ENCODE measurements at regions not wholly inside any gene's neighbourhood (a gene's known extent, or its start where the extent isn't known, plus 50 kb on each side); places are given as distances from the start of the nearest gene placed in this dataset.

DNA sequence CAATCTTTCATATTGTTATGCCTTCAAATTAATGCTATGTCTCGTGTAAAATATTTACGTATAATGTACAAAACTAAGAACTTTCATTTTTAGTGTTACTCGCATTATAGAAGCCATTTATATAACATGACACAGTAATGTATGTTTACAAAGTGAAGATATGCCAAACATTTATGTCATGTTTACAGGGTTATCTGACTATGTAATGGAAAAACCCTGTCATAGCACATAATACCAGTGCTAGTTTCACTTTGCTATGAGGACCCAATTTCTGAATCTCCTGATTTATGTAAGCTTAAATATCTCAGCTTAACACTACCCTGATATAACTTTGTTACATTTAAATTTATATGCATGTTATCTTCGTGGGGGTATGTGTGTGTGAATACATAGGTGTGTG is 233.1 kb downstream of the FAT4 start:
- H3K4me1 ChIP-seq: no peaks in the 10 kb centered on the region
- no peaks in the 10 kb centered on the region for H3K9me3 ChIP-seq
- ATAC-seq: no peak
- TF ChIP-seq, protein P1, sequence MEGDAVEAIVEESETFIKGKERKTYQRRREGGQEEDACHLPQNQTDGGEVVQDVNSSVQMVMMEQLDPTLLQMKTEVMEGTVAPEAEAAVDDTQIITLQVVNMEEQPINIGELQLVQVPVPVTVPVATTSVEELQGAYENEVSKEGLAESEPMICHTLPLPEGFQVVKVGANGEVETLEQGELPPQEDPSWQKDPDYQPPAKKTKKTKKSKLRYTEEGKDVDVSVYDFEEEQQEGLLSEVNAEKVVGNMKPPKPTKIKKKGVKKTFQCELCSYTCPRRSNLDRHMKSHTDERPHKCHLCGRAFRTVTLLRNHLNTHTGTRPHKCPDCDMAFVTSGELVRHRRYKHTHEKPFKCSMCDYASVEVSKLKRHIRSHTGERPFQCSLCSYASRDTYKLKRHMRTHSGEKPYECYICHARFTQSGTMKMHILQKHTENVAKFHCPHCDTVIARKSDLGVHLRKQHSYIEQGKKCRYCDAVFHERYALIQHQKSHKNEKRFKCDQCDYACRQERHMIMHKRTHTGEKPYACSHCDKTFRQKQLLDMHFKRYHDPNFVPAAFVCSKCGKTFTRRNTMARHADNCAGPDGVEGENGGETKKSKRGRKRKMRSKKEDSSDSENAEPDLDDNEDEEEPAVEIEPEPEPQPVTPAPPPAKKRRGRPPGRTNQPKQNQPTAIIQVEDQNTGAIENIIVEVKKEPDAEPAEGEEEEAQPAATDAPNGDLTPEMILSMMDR (IDR thresholded peaks at IDR 0.05): no peak
- TF ChIP-seq POLR2AphosphoS5 (IDR thresholded peaks at IDR 0.05) (no peak), POLR2A (IDR thresholded peaks at IDR 0.05) (no peak), EP300 (IDR thresholded peaks at IDR 0.05) (no peak)
- no peak overlapping the region for H3K27ac ChIP-seq
- no peak overlapping the region for H3K4me3 ChIP-seq
- H3K36me3 ChIP-seq: no peaks in the 10 kb centered on the region
- no peaks in the 10 kb centered on the region for H3K27me3 ChIP-seq
- WGBS, 2 donors (ENCODE audit: low coverage in 1 of 2): 58 to 68% methylated on average over 4 of the region's 4 CpGs

DNA sequence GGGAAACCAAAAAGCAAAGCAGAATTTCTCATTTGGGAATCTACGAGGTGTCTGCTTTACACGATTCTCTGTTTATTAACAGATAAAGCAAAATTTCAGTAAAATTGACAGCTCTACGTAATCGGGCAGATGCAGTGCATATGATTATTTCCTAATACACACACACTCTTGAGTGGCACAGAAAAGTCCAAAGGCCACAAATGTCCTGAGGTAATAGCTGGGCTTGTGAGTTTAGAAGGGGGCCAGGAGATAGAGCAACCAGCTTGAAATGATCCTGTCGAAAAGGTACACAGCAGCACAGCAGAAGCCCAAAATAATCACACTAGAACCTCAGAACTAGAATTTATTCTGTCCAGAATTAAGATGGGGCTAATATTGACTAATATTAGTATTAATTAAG is 236.0 kb downstream of the FAT4 start:
- no peak overlapping the region for H3K4me3 ChIP-seq
- no peaks in the 10 kb centered on the region for H3K36me3 ChIP-seq
- H3K4me1 ChIP-seq: no peaks in the 10 kb centered on the region
- ATAC-seq: no peak
- no peak overlapping the region for H3K27ac ChIP-seq
- TF ChIP-seq, protein P1 (IDR thresholded peaks at IDR 0.05): no peak
- TF ChIP-seq POLR2A (IDR thresholded peaks at IDR 0.05) (no peak), EP300 (IDR thresholded peaks at IDR 0.05) (no peak), POLR2AphosphoS5 (IDR thresholded peaks at IDR 0.05) (no peak)
- H3K27me3 ChIP-seq: no peaks in the 10 kb centered on the region
- H3K9me3 ChIP-seq: no peaks in the 10 kb centered on the region
- 60 to 72% methylated on average over 5 of the region's 5 CpGs for WGBS, 2 donors (ENCODE audit: low coverage in 1 of 2)

DNA sequence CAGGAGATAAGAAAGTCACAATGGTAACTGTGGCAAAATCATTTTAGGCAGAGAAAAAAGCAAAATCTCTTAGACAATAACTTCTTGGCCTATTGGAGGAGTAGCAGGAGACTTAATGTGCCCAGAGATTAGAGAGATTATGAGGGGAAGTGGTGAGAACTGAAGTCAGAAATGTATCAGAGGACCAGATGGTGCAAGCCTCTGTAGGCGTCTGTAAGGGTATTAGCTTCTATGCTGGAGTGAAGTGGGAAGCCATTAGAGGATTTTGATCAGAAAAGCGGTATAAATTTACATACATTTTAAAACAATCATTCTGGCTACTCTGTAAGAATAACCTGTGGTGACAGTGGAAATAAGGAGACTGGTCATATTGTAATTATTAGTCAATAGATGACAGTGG is 236.7 kb downstream of the FAT4 start:
- TF ChIP-seq POLR2A (IDR thresholded peaks at IDR 0.05): no peak
- TF ChIP-seq EP300 (IDR thresholded peaks at IDR 0.05): no peak
- no peak for TF ChIP-seq POLR2AphosphoS5 (IDR thresholded peaks at IDR 0.05)
- TF ChIP-seq, protein P1 (IDR thresholded peaks at IDR 0.05): no peak
- Histone ChIP-seq H3K4me3 (no peak overlapping the region), H3K27me3 (no peaks in the 10 kb centered on the region), H3K27ac (no peak overlapping the region), H3K9me3 (no peaks in the 10 kb centered on the region), H3K4me1 (no peaks in the 10 kb centered on the region), H3K36me3 (no peaks in the 10 kb centered on the region)
- 94 to 97% methylated on average over 2 of the region's 2 CpGs for WGBS, 2 donors (ENCODE audit: low coverage in 1 of 2)
- no peak for ATAC-seq

DNA sequence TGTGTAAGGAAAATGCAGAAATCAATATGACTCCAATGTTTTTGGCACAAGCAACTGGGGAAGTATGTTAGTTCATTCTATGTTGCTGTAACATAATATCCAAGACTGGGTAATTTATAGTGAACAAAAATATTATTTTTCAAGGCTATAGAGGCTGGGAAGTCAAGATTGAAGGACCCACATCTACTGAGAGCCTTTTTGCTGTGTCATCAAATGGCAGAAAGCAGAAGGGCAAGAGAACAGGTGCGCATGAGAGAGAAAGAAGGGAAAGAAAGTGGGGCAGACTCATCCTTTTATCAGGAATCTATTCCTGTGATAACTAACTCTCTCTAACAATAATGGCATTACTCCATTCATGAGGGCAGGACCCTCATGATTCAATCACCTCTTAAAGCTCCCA is 237.2 kb downstream of the FAT4 start:
- H3K4me1 ChIP-seq: no peaks in the 10 kb centered on the region
- H3K27ac ChIP-seq: no peak overlapping the region
- no peak for TF ChIP-seq POLR2A (IDR thresholded peaks at IDR 0.05)
- no peak for TF ChIP-seq POLR2AphosphoS5 (IDR thresholded peaks at IDR 0.05)
- no peak for TF ChIP-seq EP300 (IDR thresholded peaks at IDR 0.05)
- TF ChIP-seq, protein P1 (IDR thresholded peaks at IDR 0.05): no peak
- ATAC-seq: no peak
- WGBS, 2 donors (ENCODE audit: low coverage in 1 of 2): 89 to 92% methylated on average over 1 of the region's 1 CpG
- no peak overlapping the region for H3K4me3 ChIP-seq
- no peaks in the 10 kb centered on the region for H3K36me3 ChIP-seq
- H3K9me3 ChIP-seq: no peaks in the 10 kb centered on the region
- H3K27me3 ChIP-seq: no peaks in the 10 kb centered on the region

DNA sequence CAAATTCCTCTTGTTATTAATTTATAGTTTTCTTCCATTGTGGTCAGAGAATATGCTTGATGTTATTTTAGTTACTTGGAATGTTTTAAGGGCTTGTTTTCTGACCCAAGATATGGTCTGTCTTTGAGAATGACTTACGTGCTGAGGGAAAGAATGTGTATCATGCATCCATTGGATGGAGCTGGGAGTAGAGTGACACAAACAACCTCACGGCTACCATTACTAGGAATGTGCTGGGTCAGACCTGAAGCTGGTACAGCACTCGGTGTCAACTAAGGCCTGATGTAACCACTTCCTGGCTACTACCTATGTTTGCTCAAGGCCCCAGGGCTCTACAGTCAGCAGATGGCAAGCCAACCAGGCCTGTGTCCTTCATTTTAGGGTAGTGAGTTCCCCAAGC is 257.8 kb downstream of the FAT4 start:
- WGBS, 2 donors (ENCODE audit: low coverage in 1 of 2): 100% methylated on average over 1 to 3 of the region's 3 CpGs
- Histone ChIP-seq H3K4me1 (no peaks in the 10 kb centered on the region), H3K27me3 (no peaks in the 10 kb centered on the region), H3K9me3 (no peaks in the 10 kb centered on the region), H3K27ac (no peak overlapping the region), H3K36me3 (no peaks in the 10 kb centered on the region), H3K4me3 (no peak overlapping the region)
- ATAC-seq: no peak
- TF ChIP-seq, protein P1 (IDR thresholded peaks at IDR 0.05): no peak
- TF ChIP-seq EP300 (IDR thresholded peaks at IDR 0.05) (no peak), POLR2A (IDR thresholded peaks at IDR 0.05) (no peak), POLR2AphosphoS5 (IDR thresholded peaks at IDR 0.05) (no peak)
